Ishikawa (cell line): ENCODE measurements at regions not wholly inside any gene's neighbourhood (a gene's known extent, or its start where the extent isn't known, plus 50 kb on each side); places are given as distances from the start of the nearest gene placed in this dataset.

ENCODE experiments used
- CEBPB ChIP-seq: IDR thresholded peaks from 2 replicates; pipeline ENCODE4 v1.6.1; 2012
- CREB1 ChIP-seq: IDR thresholded peaks from 2 replicates; pipeline ENCODE4 v1.6.1; 2012; ENCODE audit warnings: low read depth
- EGR1 ChIP-seq: IDR thresholded peaks from 2 replicates; pipeline ENCODE4 v1.6.1; 2012
- EP300 ChIP-seq: IDR thresholded peaks from 2 replicates; pipeline ENCODE4 v1.6.1; 2012; ENCODE audit warnings: borderline replicate concordance
- FOXM1 ChIP-seq: IDR thresholded peaks from 2 replicates; pipeline ENCODE4 v1.6.1; 2012; ENCODE audit warnings: low read depth, borderline replicate concordance
- MAX ChIP-seq: IDR thresholded peaks from 2 replicates; pipeline ENCODE4 v1.6.1; 2012
- NFIC ChIP-seq: IDR thresholded peaks from 2 replicates; pipeline ENCODE4 v1.6.1; 2012
- RAD21 ChIP-seq: IDR thresholded peaks from 2 replicates; pipeline ENCODE4 v1.6.1; 2012; ENCODE audit warnings: low read depth
- TAF1 ChIP-seq: IDR thresholded peaks from 2 replicates; pipeline ENCODE4 v1.6.1; 2012; ENCODE audit warnings: low read depth, mild to moderate bottlenecking
- TCF12 ChIP-seq: IDR thresholded peaks from 2 replicates; pipeline ENCODE4 v1.6.1; 2012; ENCODE audit warnings: low read depth
- TEAD4 ChIP-seq: IDR thresholded peaks from 2 replicates; pipeline ENCODE4 v1.6.1; 2012
- USF1 ChIP-seq: IDR thresholded peaks from 2 replicates; pipeline ENCODE4 v1.6.1; 2012
- YY1 ChIP-seq: IDR thresholded peaks from 2 replicates; pipeline ENCODE4 v1.6.1; 2012; ENCODE audit warnings: low read depth
- ZBTB7A ChIP-seq: IDR thresholded peaks from 2 replicates; pipeline ENCODE4 v1.6.1; 2012; ENCODE audit warnings: low read depth
- TF ChIP-seq, protein P1 (sequence below): IDR thresholded peaks from 2 replicates; pipeline ENCODE4 v1.6.1; 2012; ENCODE audit warnings: low read depth, mild to moderate bottlenecking

GRCh38 chr22:27629908-27630673 lies 171.5 kb downstream of the MN1 start:
- no peak for TF ChIP-seq MAX
- no peak for TF ChIP-seq EP300
- TF ChIP-seq TCF12 = no peak
- TF ChIP-seq CREB1 = no peak

DNA sequence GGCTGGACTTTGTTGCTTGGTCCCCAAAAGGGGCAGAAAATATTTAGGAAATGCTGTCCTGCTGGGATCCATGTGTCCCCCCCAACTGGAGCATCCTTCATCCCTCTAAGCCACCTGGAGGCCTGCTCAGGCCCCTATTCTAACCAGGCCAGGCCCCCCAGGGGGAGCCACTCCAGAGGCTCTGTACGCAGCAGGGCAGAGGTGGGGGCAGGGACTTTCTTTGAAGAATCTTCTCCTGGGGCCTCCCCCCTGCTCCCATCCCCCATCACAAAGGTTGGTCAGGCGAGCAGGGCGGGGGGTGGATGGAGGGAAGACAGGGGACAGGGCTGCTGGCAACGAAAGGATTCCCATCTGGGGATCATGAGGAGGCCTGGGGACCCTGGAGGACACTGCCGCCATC lies 170.8 kb downstream of the MN1 start:
- no peak for TF ChIP-seq RAD21

DNA sequence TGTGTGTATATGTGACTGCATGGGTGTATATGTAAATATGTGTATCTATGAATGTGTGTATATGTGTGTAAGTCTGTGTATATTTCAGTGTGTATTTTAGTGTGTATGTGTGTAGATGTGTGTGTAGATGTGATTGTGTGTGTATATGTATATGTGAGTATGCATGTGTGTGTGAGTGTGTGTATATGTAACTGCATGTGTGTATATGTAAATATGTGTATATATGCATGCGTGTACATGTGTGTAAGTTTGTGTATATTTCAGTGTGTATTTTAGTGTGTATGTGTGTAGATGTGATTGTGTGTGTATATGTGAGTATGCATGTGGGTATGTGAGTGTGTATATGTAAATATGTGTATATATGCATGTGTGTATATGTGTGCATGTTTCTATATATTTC lies 169.9 kb downstream of the MN1 start:
- no peak for TF ChIP-seq TEAD4

GRCh38 chr22:27632451-27633295 lies 168.9 kb downstream of the MN1 start:
- TF ChIP-seq CREB1 (no peak), TCF12 (no peak), USF1 (no peak), ZBTB7A (no peak), FOXM1 (no peak), CEBPB (no peak), EP300 (no peak), EGR1 (no peak), RAD21 (no peak), TEAD4 (no peak), MAX (no peak), NFIC (no peak), TAF1 (no peak), YY1 (no peak)
- TF ChIP-seq, protein P1, sequence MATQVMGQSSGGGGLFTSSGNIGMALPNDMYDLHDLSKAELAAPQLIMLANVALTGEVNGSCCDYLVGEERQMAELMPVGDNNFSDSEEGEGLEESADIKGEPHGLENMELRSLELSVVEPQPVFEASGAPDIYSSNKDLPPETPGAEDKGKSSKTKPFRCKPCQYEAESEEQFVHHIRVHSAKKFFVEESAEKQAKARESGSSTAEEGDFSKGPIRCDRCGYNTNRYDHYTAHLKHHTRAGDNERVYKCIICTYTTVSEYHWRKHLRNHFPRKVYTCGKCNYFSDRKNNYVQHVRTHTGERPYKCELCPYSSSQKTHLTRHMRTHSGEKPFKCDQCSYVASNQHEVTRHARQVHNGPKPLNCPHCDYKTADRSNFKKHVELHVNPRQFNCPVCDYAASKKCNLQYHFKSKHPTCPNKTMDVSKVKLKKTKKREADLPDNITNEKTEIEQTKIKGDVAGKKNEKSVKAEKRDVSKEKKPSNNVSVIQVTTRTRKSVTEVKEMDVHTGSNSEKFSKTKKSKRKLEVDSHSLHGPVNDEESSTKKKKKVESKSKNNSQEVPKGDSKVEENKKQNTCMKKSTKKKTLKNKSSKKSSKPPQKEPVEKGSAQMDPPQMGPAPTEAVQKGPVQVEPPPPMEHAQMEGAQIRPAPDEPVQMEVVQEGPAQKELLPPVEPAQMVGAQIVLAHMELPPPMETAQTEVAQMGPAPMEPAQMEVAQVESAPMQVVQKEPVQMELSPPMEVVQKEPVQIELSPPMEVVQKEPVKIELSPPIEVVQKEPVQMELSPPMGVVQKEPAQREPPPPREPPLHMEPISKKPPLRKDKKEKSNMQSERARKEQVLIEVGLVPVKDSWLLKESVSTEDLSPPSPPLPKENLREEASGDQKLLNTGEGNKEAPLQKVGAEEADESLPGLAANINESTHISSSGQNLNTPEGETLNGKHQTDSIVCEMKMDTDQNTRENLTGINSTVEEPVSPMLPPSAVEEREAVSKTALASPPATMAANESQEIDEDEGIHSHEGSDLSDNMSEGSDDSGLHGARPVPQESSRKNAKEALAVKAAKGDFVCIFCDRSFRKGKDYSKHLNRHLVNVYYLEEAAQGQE = no peak

DNA sequence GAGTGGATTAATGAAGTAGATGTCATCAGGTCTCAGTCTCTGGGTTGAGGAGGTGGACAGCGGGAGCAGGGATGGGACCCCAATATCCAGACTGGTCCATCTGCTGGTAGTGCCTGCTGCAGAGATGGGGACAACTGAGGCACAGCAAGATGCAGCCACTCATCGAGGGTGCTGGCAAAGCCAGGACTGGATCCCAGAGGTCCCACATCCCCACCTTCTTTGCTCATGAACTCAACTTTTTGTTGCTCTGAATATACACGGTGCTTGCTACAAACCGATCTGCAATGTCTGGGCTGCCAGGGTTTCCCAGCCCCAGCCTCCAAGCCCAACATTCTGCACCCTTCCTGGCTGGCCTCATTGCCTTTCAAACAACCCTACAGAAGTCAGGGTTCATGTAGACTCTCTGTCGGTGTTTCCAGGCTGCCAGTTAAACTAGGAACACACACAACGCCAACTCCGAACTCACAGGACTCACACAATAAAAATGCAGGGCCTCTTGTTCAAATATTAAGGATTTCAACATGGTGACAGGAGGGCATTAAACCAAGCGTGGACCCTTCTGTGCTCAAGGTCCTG lies 168.2 kb downstream of the MN1 start:
- TF ChIP-seq NFIC (no peak), YY1 (no peak), MAX (no peak), EP300 (no peak), TCF12 (no peak), USF1 (no peak), EGR1 (no peak), CREB1 (no peak), FOXM1 (no peak), CEBPB (no peak), RAD21 (no peak), TEAD4 (no peak), ZBTB7A (no peak), TAF1 (no peak)
- TF ChIP-seq, protein P1 = no peak
